ENCODE measurements at regions not wholly inside any gene's neighbourhood (a gene's known extent, or its start where the extent isn't known, plus 50 kb on each side); places are given as distances from the start of the nearest gene placed in this dataset.
A peak's percentile ranks its signal among the peaks of the same experiment; 100 is the strongest.

DNA sequence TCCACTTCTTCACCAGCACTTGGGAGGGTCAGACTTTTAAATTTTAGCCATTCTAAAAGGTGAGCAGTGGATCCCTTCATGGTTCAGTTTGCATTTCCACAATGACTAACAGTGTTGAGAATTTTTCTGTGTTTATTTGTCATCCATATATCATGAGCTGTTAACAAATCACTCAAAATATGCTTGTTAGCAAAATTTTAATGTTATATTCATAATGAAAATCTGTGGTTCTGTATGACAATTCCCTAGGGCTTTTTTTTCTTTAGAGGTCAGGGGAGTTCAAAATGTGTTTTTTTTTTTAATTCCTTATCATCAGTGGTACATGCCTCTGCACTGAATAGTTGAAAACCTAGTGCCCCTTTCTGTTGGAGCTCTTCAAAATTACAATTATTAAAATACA is 682.2 kb upstream of the ADGRL2 start:
- Mint-ChIP-seq H3K27ac (ENCODE audit: unreplicated experiment) (no peak overlapping the region), H3K27me3 (ENCODE audit: low read depth) (no peaks in the 10 kb centered on the region), H3K36me3 (ENCODE audit: low read depth) (no peaks in the 10 kb centered on the region), H3K9me3 (peaks cover 3% of the 10 kb centered on the region), H3K4me1 (no peaks in the 10 kb centered on the region), H3K4me3 (no peak overlapping the region)
- TF ChIP-seq, protein P1, sequence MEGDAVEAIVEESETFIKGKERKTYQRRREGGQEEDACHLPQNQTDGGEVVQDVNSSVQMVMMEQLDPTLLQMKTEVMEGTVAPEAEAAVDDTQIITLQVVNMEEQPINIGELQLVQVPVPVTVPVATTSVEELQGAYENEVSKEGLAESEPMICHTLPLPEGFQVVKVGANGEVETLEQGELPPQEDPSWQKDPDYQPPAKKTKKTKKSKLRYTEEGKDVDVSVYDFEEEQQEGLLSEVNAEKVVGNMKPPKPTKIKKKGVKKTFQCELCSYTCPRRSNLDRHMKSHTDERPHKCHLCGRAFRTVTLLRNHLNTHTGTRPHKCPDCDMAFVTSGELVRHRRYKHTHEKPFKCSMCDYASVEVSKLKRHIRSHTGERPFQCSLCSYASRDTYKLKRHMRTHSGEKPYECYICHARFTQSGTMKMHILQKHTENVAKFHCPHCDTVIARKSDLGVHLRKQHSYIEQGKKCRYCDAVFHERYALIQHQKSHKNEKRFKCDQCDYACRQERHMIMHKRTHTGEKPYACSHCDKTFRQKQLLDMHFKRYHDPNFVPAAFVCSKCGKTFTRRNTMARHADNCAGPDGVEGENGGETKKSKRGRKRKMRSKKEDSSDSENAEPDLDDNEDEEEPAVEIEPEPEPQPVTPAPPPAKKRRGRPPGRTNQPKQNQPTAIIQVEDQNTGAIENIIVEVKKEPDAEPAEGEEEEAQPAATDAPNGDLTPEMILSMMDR (conservative IDR thresholded peaks at IDR 0.05), result no peak
- DNase-seq (ENCODE audit: low read depth, low spot score), result no peak

DNA sequence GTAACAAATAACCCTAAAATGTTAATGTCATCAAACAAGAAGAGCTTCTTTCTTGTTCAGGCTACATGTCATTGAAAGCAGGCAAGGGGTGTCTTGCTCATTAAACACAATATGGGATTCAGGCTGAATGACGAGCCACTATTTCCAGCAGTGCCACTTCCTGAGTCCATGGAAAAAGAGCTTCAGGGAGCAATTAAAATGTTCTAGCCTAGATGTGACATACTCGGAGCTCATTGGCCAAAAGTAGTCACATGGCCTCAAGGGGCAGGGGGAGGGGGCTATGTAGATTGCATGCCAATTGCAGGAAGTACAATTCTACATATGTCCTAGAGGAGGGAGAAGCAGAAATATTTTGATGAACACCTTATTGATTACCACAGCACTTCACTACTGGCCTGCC is 685.3 kb upstream of the ADGRL2 start:
- H3K27ac Mint-ChIP-seq (ENCODE audit: unreplicated experiment), result peak overlapping the region; percentile 40
- no peaks in the 10 kb centered on the region for H3K27me3 Mint-ChIP-seq (ENCODE audit: low read depth)
- peaks cover 2% of the 10 kb centered on the region for H3K9me3 Mint-ChIP-seq
- no peak for DNase-seq (ENCODE audit: low read depth, low spot score)
- TF ChIP-seq, protein P1 (conservative IDR thresholded peaks at IDR 0.05), result no peak
- no peaks in the 10 kb centered on the region for H3K4me1 Mint-ChIP-seq
- H3K36me3 Mint-ChIP-seq (ENCODE audit: low read depth), result no peaks in the 10 kb centered on the region
- H3K4me3 Mint-ChIP-seq, result no peak overlapping the region

DNA sequence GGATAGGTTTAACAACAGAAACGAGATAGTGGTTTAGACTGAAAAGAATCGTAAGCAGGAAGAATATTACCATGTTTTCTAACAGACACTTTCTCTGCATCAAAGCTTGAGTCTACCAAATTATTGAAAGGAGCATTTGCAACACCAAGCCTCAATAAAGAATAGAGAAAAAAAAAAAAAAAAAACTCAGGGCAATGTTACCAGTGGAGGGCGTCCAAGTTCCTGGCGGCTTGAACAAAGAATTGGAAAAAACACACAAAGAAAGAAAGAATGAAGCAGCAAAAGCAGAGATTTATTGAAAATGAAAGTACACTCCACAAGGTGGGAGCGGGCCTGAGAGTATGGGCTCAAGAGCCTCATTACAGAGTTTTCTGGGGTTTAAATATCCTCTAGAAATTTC is 686.5 kb upstream of the ADGRL2 start:
- no peak overlapping the region for H3K27ac Mint-ChIP-seq (ENCODE audit: unreplicated experiment)

DNA sequence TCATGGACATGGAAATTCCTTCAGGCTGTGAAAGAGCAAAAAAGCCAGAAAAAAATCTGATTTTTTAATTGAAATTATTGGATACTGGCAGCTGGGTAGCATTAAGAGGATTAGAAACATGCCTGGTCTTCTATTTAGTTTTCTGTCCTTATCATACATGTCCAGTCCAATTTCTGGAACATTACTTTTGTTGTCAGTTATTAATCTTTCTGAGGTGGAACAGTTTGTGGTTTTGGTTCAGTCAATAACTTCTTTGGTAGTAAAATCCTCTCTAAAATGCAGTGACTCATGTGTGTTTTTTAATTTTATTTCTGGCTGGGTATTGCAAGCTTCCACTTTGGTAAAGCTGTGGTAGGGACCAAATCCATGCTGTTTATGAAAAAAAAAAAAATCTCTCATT is 687.0 kb upstream of the ADGRL2 start:
- no peak overlapping the region for H3K4me3 Mint-ChIP-seq
- H3K9me3 Mint-ChIP-seq, result peaks cover 2% of the 10 kb centered on the region
- H3K4me1 Mint-ChIP-seq, result no peaks in the 10 kb centered on the region
- H3K36me3 Mint-ChIP-seq (ENCODE audit: low read depth), result no peaks in the 10 kb centered on the region
- TF ChIP-seq, protein P1 (conservative IDR thresholded peaks at IDR 0.05), result no peak
- DNase-seq (ENCODE audit: low read depth, low spot score), result no peak
- no peak overlapping the region for H3K27ac Mint-ChIP-seq (ENCODE audit: unreplicated experiment)
- no peaks in the 10 kb centered on the region for H3K27me3 Mint-ChIP-seq (ENCODE audit: low read depth)

More for the DNA sequence above, 686.5 kb upstream of the ADGRL2 start:
- Mint-ChIP-seq H3K27me3 (ENCODE audit: low read depth) (no peaks in the 10 kb centered on the region), H3K4me3 (no peak overlapping the region), H3K4me1 (no peaks in the 10 kb centered on the region), H3K36me3 (ENCODE audit: low read depth) (no peaks in the 10 kb centered on the region), H3K9me3 (peaks cover 2% of the 10 kb centered on the region)
- TF ChIP-seq, protein P1 (conservative IDR thresholded peaks at IDR 0.05), result no peak
- no peak for DNase-seq (ENCODE audit: low read depth, low spot score)

DNA sequence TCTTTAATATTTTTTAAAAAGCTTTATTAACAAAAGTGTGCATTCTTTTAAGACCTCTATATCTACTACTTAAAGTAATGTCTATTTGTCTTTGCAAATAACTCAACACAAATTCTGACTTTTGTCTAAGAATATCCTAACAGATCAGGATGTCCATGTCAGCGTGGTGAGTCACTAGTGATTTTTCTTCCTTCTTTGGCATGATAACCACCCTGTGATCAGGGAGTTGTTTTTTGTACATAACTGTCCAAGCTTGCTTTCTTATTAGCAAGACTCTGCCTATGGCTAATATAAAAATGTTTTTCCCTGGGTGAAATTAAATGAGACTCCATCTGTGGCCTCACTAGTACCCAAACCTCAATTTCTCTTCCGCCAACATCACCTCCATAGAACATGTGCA is 688.9 kb upstream of the ADGRL2 start:
- H3K9me3 Mint-ChIP-seq, result peaks cover 2% of the 10 kb centered on the region
- H3K27me3 Mint-ChIP-seq (ENCODE audit: low read depth), result no peaks in the 10 kb centered on the region
- TF ChIP-seq, protein P1 (conservative IDR thresholded peaks at IDR 0.05), result no peak
- H3K36me3 Mint-ChIP-seq (ENCODE audit: low read depth), result no peaks in the 10 kb centered on the region
- no peak overlapping the region for H3K4me3 Mint-ChIP-seq
- no peak for DNase-seq (ENCODE audit: low read depth, low spot score)
- no peak overlapping the region for H3K27ac Mint-ChIP-seq (ENCODE audit: unreplicated experiment)
- H3K4me1 Mint-ChIP-seq, result no peaks in the 10 kb centered on the region

DNA sequence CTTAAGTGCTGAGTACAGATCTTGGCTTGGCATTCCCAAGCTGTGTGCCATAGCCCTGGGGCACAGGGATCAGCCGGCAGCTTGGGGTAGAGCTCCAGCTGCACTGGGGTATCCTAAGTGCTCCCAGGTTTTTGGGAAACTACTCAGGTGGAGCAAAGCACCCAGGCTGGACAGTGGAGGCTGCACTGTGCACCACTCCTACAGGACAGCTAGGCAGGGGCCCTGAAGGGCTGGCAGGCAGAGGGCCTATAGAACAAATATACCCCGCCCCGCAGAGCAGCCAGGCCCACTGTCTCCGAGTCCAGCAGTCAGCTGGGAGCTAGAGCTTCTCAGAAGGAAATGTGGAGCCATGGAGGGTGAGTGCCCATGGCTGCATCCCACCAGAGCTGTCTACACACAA is 691.7 kb upstream of the ADGRL2 start:
- no peaks in the 10 kb centered on the region for H3K36me3 Mint-ChIP-seq (ENCODE audit: low read depth)

More for the DNA sequence above, 691.7 kb upstream of the ADGRL2 start:
- Mint-ChIP-seq H3K9me3 (peaks cover 3% of the 10 kb centered on the region), H3K4me1 (no peaks in the 10 kb centered on the region), H3K27me3 (ENCODE audit: low read depth) (no peaks in the 10 kb centered on the region), H3K4me3 (no peak overlapping the region), H3K27ac (ENCODE audit: unreplicated experiment) (no peak overlapping the region)
- TF ChIP-seq, protein P1 (conservative IDR thresholded peaks at IDR 0.05), result no peak
- no peak for DNase-seq (ENCODE audit: low read depth, low spot score)
